PC-3 (cell line): ENCODE measurements at regions not wholly inside any gene's neighbourhood (a gene's known extent, or its start where the extent isn't known, plus 50 kb on each side); places are given as distances from the start of the nearest gene placed in this dataset.

Experiments used
- ATAC-seq: fragments of 200-7000 bp; cut with Tn5 transposase; 2 replicates; pipeline ENCODE4 v1.9.1; 2020; ENCODE audit warnings: mild to moderate bottlenecking, moderate library complexity
- BruUV-seq: library from RNA; stranded (reverse); fragments of 400-500 nt; replicated peaks from 2 replicates; lab custom pipeline; 2021; lab: Mats Ljungman, UMichigan
- CTCF ChIA-PET: fragments of 300-600 bp; sonication (Branson Sonifier 250); formaldehyde crosslinking; loops from one replicate; lab custom pipeline; 2022; ENCODE audit warnings: antibody characterized with exemption; lab: Charles Lee
- POLR2A ChIA-PET: fragments of 300-600 bp; sonication (Branson Sonifier 250); formaldehyde crosslinking; loops from one replicate; lab custom pipeline; 2022; ENCODE audit warnings: antibody characterized with exemption; ENCODE audit not compliant: unreplicated experiment; lab: Charles Lee
- DNase-seq: peaks from one replicate; pipeline ENCODE4 v3.0.0-alpha.2; 2015
- H2AFZ ChIP-seq: fragments of 300-600 bp; sonication (generic); 2 replicates; pipeline ENCODE4 v1.6.0; 2016; ENCODE audit warnings: antibody characterized with exemption, low read length
- H3F3A ChIP-seq: fragments of 300-600 bp; sonication (generic); one replicate; pipeline ENCODE4 v1.6.0; 2017; ENCODE audit warnings: antibody characterized with exemption, low read length, control low read depth, mild to moderate bottlenecking; ENCODE audit not compliant: unreplicated experiment
- H3K27ac ChIP-seq: fragments of 300-600 bp; sonication (generic); 2 replicates; pipeline ENCODE4 v1.5.1; 2016; ENCODE audit warnings: mild to moderate bottlenecking, low read length
- H3K27me3 ChIP-seq: fragments of 300-600 bp; sonication (generic); 2 replicates; pipeline ENCODE4 v1.6.1; 2016; ENCODE audit warnings: low read length, mixed read lengths
- H3K36me3 ChIP-seq: fragments of 300-600 bp; sonication (generic); 2 replicates; pipeline ENCODE4 v1.6.1; 2016; ENCODE audit warnings: low read depth, mixed run types, low read length, mixed read lengths
- H3K4me1 ChIP-seq: fragments of 300-600 bp; sonication (generic); 2 replicates; pipeline ENCODE4 v1.5.1; 2016; ENCODE audit warnings: low read length; ENCODE audit not compliant: insufficient read depth
- H3K4me2 ChIP-seq: fragments of 300-600 bp; sonication (generic); 2 replicates; pipeline ENCODE4 v1.6.0; 2016; ENCODE audit warnings: low read length
- H3K4me3 ChIP-seq: fragments of 300-600 bp; sonication (generic); 2 replicates; pipeline ENCODE4 v1.5.1; 2016; ENCODE audit warnings: mild to moderate bottlenecking, low read length, mixed read lengths
- H3K79me2 ChIP-seq: fragments of 300-600 bp; sonication (generic); 2 replicates; pipeline ENCODE4 v1.6.1; 2017; ENCODE audit warnings: low read length, mixed read lengths
- H3K9ac ChIP-seq: fragments of 300-600 bp; sonication (generic); 2 replicates; pipeline ENCODE4 v1.6.0; 2016; ENCODE audit warnings: mild to moderate bottlenecking, low read length
- H3K9me2 ChIP-seq: fragments of 300-600 bp; sonication (generic); replicated peaks from 2 replicates; pipeline ENCODE4 v1.6.1; 2016; ENCODE audit warnings: mixed run types, low read length, mixed read lengths
- H3K9me3 ChIP-seq: fragments of 300-600 bp; sonication (generic); 2 replicates; pipeline ENCODE4 v1.6.1; 2016; ENCODE audit warnings: low read length, mixed read lengths
- H4K20me1 ChIP-seq: fragments of 300-600 bp; sonication (generic); 2 replicates; pipeline ENCODE4 v1.6.1; 2016; ENCODE audit warnings: low read length, mixed read lengths
- EZH2 ChIP-seq: fragments of 300-600 bp; sonication (generic); IDR thresholded peaks from one replicate; pipeline ENCODE4 v1.6.1; 2017; ENCODE audit warnings: antibody characterized with exemption, mild to moderate bottlenecking, low read length; ENCODE audit not compliant: unreplicated experiment
- EZH2phosphoT487 ChIP-seq: fragments of 300-600 bp; sonication (generic); IDR thresholded peaks from 2 replicates; pipeline ENCODE4 v1.6.1; 2018; ENCODE audit warnings: mild to moderate bottlenecking, antibody characterized with exemption, low read length, borderline replicate concordance
- intact Hi-C: fragments of 100-400 bp; cut with micrococcal nuclease; formaldehyde crosslinking; loops from 2 replicates; pipeline ENCODE4 v1.9.0; 2023
- TF ChIP-seq, protein P1 (sequence below): fragments of 300-600 bp; sonication (generic); conservative IDR thresholded peaks from 2 replicates; pipeline ENCODE4 v1.5.1; 2017; ENCODE audit warnings: antibody characterized with exemption, low read depth, mild to moderate bottlenecking, low read length

DNA sequence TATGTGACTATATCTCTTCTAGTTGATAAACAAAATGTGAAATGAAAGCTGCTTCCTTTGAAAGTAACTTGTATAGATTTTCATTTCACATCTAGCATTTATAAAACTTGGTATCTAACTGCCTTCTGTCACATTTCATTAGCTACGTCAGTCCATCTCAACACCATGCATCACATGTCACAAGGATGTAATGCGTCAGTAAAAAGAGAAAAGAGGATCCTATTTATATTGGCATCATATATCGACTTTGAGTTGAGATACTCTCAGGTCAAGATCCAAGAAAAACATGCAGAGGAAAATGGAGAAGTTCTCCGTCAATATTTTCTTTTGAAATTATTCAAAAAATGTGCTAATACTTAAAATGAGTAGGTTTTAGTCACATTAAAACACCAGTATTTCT lies 1211.2 kb downstream of the EFNA5 start:
- no TSS peak for BruUV-seq

DNA sequence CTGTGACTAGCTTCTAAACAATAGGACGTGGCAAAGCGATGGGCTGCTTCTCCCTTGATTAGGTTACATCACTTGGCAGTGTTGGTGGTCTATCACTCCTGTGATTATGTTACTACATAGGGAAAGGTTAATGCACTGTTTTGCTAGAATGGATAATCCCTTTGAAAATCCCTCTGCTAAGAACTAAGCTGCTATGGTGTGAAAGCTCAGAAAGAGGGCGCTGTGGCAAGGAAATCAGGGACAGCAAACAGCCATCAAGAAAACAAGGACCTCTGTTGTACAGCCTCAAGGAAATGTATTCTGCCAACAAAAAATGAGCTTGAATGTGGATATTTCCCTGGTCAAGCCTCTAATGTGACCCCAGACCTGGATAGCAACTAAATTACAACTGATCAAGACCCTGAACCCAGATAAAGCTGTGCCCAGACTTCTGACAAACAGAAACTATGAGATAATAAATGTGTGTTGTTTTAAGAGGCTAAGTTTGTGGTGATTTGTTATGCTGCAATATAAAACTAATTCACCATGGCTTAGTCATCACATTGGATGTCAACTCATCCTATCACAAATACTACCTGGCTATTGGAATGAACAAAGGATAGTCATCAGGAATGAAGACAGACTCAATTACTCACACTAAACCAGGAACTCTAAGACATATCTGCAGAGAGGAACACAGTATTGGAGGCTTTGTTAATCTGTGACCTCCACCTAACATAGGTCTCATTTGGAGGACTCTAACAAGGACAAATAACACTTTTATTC lies 1215.9 kb downstream of the EFNA5 start:
- H3K27ac ChIP-seq, result peak overlapping the region; percentile 76
- no TSS peak for BruUV-seq
- peak overlapping the region; percentile 69 for H3K4me2 ChIP-seq
- ChIA-PET CTCF (interaction anchor here (0.6 to 1.4 kb wide), 3 partner anchors 79 to 244 kb away, joined by 3 to 6 read pairs (median 4); no protein-coding TSS in a partner anchor), POLR2A (no interaction called here)
- H3K27me3 ChIP-seq, result no peaks in the 10 kb centered on the region
- no peaks in the 10 kb centered on the region for H3K79me2 ChIP-seq
- peak overlapping the region; percentile 18; the same call in 1 of the 2 replicates for H3K4me3 ChIP-seq
- H3K9ac ChIP-seq, result no peak overlapping the region
- no peaks in the 10 kb centered on the region for H3K9me3 ChIP-seq
- intact Hi-C loops, result no loop called here
- peak; percentile 98 for ATAC-seq
- peak; percentile 89 for DNase-seq
- no peaks in the 10 kb centered on the region for H3K9me2 ChIP-seq
- peak overlapping the region; percentile 27 for H2AFZ ChIP-seq
- H3F3A ChIP-seq, result no peaks in the 10 kb centered on the region
- no peaks in the 10 kb centered on the region for H3K36me3 ChIP-seq
- TF ChIP-seq EZH2, result no peak
- TF ChIP-seq, protein P1, sequence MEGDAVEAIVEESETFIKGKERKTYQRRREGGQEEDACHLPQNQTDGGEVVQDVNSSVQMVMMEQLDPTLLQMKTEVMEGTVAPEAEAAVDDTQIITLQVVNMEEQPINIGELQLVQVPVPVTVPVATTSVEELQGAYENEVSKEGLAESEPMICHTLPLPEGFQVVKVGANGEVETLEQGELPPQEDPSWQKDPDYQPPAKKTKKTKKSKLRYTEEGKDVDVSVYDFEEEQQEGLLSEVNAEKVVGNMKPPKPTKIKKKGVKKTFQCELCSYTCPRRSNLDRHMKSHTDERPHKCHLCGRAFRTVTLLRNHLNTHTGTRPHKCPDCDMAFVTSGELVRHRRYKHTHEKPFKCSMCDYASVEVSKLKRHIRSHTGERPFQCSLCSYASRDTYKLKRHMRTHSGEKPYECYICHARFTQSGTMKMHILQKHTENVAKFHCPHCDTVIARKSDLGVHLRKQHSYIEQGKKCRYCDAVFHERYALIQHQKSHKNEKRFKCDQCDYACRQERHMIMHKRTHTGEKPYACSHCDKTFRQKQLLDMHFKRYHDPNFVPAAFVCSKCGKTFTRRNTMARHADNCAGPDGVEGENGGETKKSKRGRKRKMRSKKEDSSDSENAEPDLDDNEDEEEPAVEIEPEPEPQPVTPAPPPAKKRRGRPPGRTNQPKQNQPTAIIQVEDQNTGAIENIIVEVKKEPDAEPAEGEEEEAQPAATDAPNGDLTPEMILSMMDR, result peak; percentile 88
- TF ChIP-seq EZH2phosphoT487, result no peak
- no peaks in the 10 kb centered on the region for H4K20me1 ChIP-seq
- peaks cover 18% of the 10 kb centered on the region for H3K4me1 ChIP-seq

More for the DNA sequence above, 1211.2 kb downstream of the EFNA5 start:
- POLR2A ChIA-PET, result no interaction called here
- no peak for TF ChIP-seq EZH2
- TF ChIP-seq, protein P1, result no peak
- TF ChIP-seq EZH2phosphoT487, result no peak
- Histone ChIP-seq H2AFZ (no peak overlapping the region), H3K27me3 (no peaks in the 10 kb centered on the region), H3K9me3 (no peaks in the 10 kb centered on the region), H3K27ac (no peak overlapping the region), H3F3A (no peaks in the 10 kb centered on the region), H3K4me1 (peaks cover 10% of the 10 kb centered on the region), H3K9ac (no peak overlapping the region), H3K4me3 (no peak overlapping the region), H3K9me2 (no peaks in the 10 kb centered on the region), H3K4me2 (no peak overlapping the region), H4K20me1 (no peaks in the 10 kb centered on the region), H3K79me2 (no peaks in the 10 kb centered on the region), H3K36me3 (no peaks in the 10 kb centered on the region)
- CTCF ChIA-PET, result no interaction called here
- intact Hi-C loops, result no loop called here
- ATAC-seq (no peak), DNase-seq (no peak)

DNA sequence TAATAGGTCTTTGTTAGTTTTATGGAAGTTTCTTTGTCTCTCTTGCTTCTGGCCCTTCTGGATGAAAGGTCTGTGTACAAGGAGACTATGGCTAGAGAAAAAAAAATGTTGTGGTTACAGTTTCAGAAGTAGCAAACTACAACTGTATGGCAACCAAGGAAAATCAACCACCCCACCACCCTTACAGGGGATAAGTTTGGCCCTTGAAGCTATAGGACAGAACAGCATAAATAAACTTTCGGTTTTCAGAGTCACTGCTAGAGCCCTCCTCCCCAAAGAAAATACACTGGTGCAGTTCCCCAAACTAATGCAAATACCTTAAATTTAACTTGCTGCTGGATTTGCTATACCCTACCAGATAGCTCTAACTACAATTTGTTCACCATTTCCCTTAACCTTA lies 1216.7 kb downstream of the EFNA5 start:
- H3K9me3 ChIP-seq, result no peaks in the 10 kb centered on the region
- CTCF ChIA-PET, result interaction anchor here (1.1 to 1.4 kb wide), 2 partner anchors 78 to 245 kb away, joined by 3 to 6 read pairs; no protein-coding TSS in a partner anchor
- BruUV-seq, result no TSS peak
- H3K9me2 ChIP-seq, result no peaks in the 10 kb centered on the region
- no peaks in the 10 kb centered on the region for H3K79me2 ChIP-seq
- H4K20me1 ChIP-seq, result no peaks in the 10 kb centered on the region
- H3K36me3 ChIP-seq, result no peaks in the 10 kb centered on the region
- DNase-seq (no peak), ATAC-seq (no peak)
- peaks cover 18% of the 10 kb centered on the region for H3K4me1 ChIP-seq
- H3K4me2 ChIP-seq, result peak overlapping the region; percentile 69
- no peaks in the 10 kb centered on the region for H3F3A ChIP-seq
- peak overlapping the region; percentile 76 for H3K27ac ChIP-seq
- H3K9ac ChIP-seq, result no peak overlapping the region
- no peaks in the 10 kb centered on the region for H3K27me3 ChIP-seq
- no peak overlapping the region for H2AFZ ChIP-seq
- intact Hi-C loops, result no loop called here
- TF ChIP-seq EZH2phosphoT487 (no peak), EZH2 (no peak)
- TF ChIP-seq, protein P1, result no peak
- H3K4me3 ChIP-seq, result no peak overlapping the region
- POLR2A ChIA-PET, result no interaction called here
